HG02759 (cell line): ENCODE measurements at regions not wholly inside any gene's neighbourhood (a gene's known extent, or its start where the extent isn't known, plus 50 kb on each side); places are given as distances from the start of the nearest gene placed in this dataset.

ENCODE experiments used
- ATAC-seq: cut with Tn5 transposase; IDR thresholded peaks from one replicate; pipeline ENCODE4 v1.9.1; 2021; ENCODE audit warnings: mild to moderate bottlenecking, moderate library complexity; ENCODE audit not compliant: unreplicated experiment

DNA sequence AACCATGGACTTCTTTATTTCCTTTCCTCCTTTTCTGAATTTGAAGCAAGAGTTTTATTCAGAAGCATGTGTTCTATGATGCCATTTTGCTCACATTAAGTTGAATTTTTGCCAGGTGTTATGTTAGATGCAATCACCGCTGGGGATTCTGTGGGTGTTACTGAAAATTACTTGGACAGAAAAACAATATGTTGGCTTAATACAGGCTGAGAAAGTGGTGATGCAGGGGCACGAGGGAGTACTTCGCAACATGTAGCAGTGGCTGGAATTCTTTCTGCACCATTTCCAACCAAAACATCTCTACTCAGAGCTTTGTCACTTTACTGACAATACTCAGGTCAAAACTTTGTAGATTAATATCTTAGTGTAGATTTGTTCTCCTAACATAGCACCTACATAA lies 109.2 kb upstream of the PCDH18 start:
- no peak for ATAC-seq

GRCh38 chr4:137640838-137641158 lies 108.5 kb upstream of the PCDH18 start:
- ATAC-seq: no peak

- no peak for ATAC-seq
These were observed 108.0 kb upstream of the PCDH18 start for GRCh38 chr4:137640156-137640837.

GRCh38 chr4:137638934-137639333 lies 106.6 kb upstream of the PCDH18 start:
- no peak for ATAC-seq

DNA sequence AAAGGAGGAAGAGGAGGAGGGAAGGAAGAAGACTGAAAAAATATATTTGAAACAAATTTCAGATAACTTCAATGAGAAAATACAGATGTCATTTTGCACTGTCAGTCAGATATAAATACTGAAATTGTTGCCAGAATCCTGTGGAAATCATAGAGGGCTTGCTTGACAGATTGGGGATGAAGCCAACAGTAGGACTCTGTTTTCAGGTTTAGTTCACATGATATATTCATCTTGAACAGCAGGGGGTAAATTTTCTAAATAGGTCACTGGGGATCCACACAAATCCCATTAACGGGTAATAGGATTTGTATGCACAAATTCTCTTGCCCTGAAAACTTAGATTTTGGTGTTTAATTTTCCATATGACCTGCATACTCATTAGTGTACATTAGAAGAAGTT lies 103.3 kb upstream of the PCDH18 start:
- ATAC-seq: no peak

GRCh38 chr4:137635108-137635507 lies 102.8 kb upstream of the PCDH18 start:
- no peak for ATAC-seq

- no peak for ATAC-seq
These were observed 100.5 kb upstream of the PCDH18 start for GRCh38 chr4:137632842-137633241.

- ATAC-seq: no peak
These were observed 99.3 kb upstream of the PCDH18 start for GRCh38 chr4:137631605-137632004.

DNA sequence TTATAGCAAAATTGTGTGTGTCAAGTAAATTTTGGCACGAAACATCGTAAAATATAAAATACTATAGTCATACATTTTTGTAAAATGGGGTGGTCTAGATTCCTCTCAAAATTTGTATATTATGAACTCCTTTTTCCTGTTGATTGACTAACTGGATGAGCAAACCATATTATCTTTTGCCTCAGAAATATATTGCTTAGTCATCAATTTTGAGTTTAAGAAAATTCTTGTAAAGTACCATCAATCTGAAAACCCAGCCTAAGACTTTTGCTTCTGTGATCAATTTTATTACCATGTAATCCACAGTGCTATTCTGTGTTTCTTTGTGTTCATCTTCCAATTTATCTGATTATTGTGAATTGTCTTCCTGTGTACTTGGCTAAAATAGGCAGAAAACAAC lies 98.0 kb upstream of the PCDH18 start:
- no peak for ATAC-seq

- ATAC-seq: no peak
These were observed 95.6 kb upstream of the PCDH18 start for GRCh38 chr4:137627739-137628460.

- no peak for ATAC-seq
These were observed 94.8 kb upstream of the PCDH18 start for GRCh38 chr4:137626942-137627738.

- no peak for ATAC-seq
These were observed 90.7 kb upstream of the PCDH18 start for GRCh38 chr4:137623013-137623412.

DNA sequence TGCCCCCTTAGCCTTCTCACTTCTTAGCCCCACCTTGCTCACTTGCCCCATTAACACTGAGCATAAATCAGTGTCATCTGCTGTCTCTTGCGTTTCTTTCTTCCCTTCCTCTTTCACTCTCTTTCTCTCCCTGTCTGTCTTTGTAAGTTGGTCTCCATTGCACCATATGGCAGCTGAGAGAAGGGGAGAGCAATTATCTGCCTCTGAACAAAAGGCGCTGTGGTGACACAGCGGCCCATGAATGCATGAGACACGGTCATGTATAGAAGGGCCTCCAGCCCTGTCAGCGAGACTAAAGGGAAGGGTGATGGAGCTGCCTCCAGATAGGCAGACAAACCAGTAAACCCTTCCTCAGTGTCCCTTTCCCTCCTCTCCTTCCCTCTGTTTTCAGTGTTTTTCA lies 88.8 kb upstream of the PCDH18 start:
- ATAC-seq: no peak

- ATAC-seq: no peak
These were observed 82.2 kb upstream of the PCDH18 start for GRCh38 chr4:137614491-137614890.

DNA sequence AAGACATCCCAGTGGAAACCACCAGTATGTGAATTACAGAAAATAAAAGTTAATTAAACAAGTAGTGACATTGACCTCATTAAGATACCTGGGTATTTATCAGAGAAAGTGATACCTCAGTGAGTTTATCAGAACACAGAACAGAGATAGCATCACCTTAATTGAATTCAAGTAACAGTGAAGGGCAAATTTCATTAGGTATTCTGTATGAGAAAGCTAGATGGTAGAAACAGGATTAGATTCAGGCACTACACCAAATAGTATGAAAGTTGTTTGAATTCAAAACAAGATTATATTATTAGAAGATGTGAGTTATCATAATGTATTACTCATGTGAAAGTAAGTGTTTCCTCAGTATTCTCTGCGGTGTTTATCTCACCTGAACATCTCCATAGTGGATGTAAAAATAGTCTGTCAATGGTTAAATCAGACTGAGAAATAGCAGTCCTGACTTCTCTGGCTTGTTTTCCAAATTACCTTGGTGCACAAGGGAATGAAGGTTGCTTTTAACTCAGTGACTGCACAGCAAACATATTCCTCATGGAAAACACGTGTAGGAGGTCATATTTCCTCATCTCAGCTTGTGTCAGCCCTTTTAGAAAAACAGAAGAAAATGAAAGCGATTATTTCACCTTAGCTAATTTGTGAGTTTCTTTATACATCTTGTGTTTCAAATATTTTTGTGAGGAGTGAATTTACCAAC lies 79.9 kb upstream of the PCDH18 start:
- ATAC-seq: no peak

DNA sequence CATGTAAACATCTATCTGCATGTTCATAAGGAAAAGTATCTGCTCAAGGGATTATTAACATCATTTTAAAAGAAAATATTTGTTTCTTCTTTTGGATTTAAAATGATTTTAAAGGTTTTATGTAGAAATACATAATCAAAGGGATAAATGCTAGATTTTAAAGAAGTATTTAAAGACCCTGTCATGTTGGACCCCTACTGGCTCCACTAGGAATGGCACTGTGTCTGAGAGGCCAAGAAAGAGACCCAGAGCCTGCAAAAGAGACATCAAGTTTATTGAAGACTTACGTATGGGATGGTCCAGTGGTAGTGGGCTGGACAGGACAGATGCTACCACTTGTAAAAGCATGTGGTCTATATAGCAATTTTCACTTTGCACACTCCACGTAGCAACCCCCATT lies 78.7 kb upstream of the PCDH18 start:
- no peak for ATAC-seq

DNA sequence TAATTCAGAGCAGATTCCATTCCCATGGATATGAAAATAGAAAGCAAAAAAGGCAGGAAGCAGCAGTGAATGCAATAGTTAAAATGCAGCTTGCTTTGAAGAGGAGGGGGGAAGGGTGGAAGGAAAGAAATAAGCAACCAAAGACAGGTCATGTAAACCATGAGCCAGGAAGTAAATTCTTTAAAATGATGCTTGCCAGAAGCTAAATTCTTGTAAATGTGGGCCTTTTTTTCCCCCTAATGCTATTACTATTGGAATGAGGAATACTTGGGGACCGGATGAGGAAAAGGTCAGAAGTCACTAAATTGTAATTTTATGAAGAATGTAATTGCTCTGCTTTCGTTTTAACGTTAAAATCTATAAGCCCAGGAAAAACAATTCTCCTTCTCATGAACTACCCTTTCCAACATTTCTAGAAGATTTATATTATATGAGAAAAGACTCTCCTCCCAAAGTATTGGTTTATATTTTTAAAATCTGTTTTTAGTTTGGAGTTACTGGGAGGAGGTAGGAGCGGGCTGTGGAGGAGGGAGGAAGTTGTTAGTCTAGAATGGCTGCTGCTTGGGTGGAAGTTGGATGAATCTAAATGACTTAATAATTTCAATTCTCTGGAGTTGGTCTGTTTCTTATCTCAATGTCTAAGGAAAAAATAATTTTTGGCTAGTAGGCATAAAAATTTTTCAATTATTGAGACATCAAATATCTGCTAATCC lies 77.6 kb upstream of the PCDH18 start:
- ATAC-seq: no peak

- ATAC-seq: no peak
These were observed 75.8 kb upstream of the PCDH18 start for GRCh38 chr4:137608085-137608484.

DNA sequence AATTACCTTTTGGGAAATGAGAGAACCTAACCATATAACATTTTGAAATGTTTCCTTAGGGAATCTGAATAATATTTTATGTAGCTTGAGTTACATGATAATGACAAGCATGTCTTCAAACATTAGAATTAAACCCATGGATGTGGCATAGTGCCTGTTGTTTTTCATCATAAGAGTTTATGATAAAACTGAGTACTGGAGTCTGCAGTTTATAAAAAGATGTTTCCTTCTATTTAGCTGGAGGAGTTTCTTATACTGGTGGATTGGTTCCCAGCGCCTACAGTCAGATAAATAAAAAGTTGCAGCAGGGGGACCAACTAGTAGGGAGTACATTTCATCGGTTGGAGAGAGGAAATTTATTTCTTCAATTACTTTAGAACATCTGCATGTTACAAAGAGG lies 70.1 kb upstream of the PCDH18 start:
- no peak for ATAC-seq

- ATAC-seq: no peak
These were observed 69.6 kb upstream of the PCDH18 start for GRCh38 chr4:137601934-137602333.

DNA sequence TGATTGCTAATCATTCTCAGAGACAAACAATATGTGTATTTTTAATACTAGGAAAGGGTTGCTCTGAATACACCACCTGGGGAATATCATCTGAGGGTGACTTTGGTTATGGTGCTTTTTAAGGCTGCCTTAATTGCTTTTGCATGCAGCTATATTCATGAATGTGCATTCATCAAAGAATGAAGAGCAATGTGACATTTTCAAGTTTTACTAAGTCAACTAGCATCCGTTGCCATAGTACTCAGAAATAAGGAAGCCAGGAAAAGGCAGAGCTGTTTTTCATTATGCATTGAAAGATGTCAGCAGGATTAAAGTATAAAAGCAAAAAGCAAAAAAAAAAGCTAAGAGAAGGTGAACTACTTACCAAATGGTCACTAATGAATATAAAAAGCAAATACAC lies 67.4 kb upstream of the PCDH18 start:
- ATAC-seq: no peak
